ENCODE measurements at regions not wholly inside any gene's neighbourhood (a gene's known extent, or its start where the extent isn't known, plus 50 kb on each side); places are given as distances from the start of the nearest gene placed in this dataset.

- Histone ChIP-seq H3K9ac (ENCODE audit: low read depth, low read length) (no peak overlapping the region), H3K14ac (replicated peaks; ENCODE audit: low read depth, low read length) (no peak overlapping the region), H3K9me3 (ENCODE audit: control insufficient read depth, insufficient read depth, low read length) (peaks cover 4% of the 10 kb centered on the region; the same call in 1 of the 2 replicates), H3K4me1 (ENCODE audit: control insufficient read depth, insufficient read depth, low read length) (no peaks in the 10 kb centered on the region), H2BK20ac (ENCODE audit: low read depth, low read length) (no peak overlapping the region), H3K27ac (ENCODE audit: insufficient read depth, low read length) (no peak overlapping the region), H2AK9ac (replicated peaks; ENCODE audit: low read depth, low read length, poor library complexity) (no peak overlapping the region), H3K4me2 (ENCODE audit: low read depth, low read length) (no peak overlapping the region), H4K91ac (ENCODE audit: insufficient read depth, low read depth, low read length) (no peak overlapping the region), H2BK120ac (ENCODE audit: low read depth, low read length) (no peak overlapping the region), H3K56ac (ENCODE audit: extremely low read depth, insufficient read depth, low read length) (no peak overlapping the region), H3K4ac (ENCODE audit: low read depth, low read length) (no peak overlapping the region), H4K20me1 (ENCODE audit: insufficient read depth, low read length) (no peaks in the 10 kb centered on the region), H2AFZ (replicated peaks; ENCODE audit: low read length, poor library complexity) (no peak overlapping the region), H3K4me3 (ENCODE audit: insufficient read depth, low read depth, low read length) (no peak overlapping the region), H3K79me1 (ENCODE audit: low read depth in 1 of 2, low read length in 2 of 2) (no peaks in the 10 kb centered on the region), H3K36me3 (ENCODE audit: control insufficient read depth, insufficient read depth, low read length) (no peaks in the 10 kb centered on the region), H3K9me1 (ENCODE audit: insufficient read depth, low read length) (no peaks in the 10 kb centered on the region), H3K27me3 (ENCODE audit: control insufficient read depth, insufficient read depth, low read length) (no peaks in the 10 kb centered on the region), H2BK5ac (ENCODE audit: low read depth, low read length, poor library complexity, severe bottlenecking) (no peak overlapping the region), H2AK5ac (ENCODE audit: low read depth, low read length) (no peak overlapping the region), H2BK15ac (ENCODE audit: low read depth, low read length) (no peak overlapping the region), H4K8ac (ENCODE audit: low read depth in 2 of 2, low read length in 2 of 2) (no peak overlapping the region), H4K5ac (ENCODE audit: low read depth, low read length) (no peak overlapping the region), H3K23ac (ENCODE audit: low read depth, low read length) (no peak overlapping the region), H3K18ac (ENCODE audit: low read depth, low read length) (no peak overlapping the region)
- POLR2A ChIA-PET (ENCODE audit: unreplicated experiment) = no interaction called here
- dilution Hi-C loops (cut with HindIII; ENCODE audit: low sequenced_read_pairs, unreplicated experiment) = no loop called here
- TF ChIP-seq BHLHE40 (IDR thresholded peaks at IDR 0.05; ENCODE audit: low read depth, low read length) (no peak), FOS (IDR thresholded peaks at IDR 0.05; ENCODE audit: low read depth, low read length) (no peak), SMC3 (IDR thresholded peaks at IDR 0.05; ENCODE audit: low read depth, low read length) (no peak), RFX5 (IDR thresholded peaks at IDR 0.05; ENCODE audit: low read depth, low read length) (no peak), CTCF (conservative IDR thresholded peaks at IDR 0.05; ENCODE audit: low read depth, low read length) (no peak), MAZ (IDR thresholded peaks at IDR 0.05; ENCODE audit: borderline replicate concordance, low read depth, low read length) (no peak), NFE2L2 (IDR thresholded peaks at IDR 0.05; ENCODE audit: low read depth, low read length) (no peak), MXI1 (IDR thresholded peaks at IDR 0.05; ENCODE audit: borderline replicate concordance, low read depth, low read length) (no peak), CEBPB (IDR thresholded peaks at IDR 0.05; ENCODE audit: low read depth, low read length) (no peak; the same call in 1 of the 2 replicates), POLR2A (IDR thresholded peaks at IDR 0.05; ENCODE audit: low read depth, low read length) (no peak)
- TF ChIP-seq, protein P1, sequence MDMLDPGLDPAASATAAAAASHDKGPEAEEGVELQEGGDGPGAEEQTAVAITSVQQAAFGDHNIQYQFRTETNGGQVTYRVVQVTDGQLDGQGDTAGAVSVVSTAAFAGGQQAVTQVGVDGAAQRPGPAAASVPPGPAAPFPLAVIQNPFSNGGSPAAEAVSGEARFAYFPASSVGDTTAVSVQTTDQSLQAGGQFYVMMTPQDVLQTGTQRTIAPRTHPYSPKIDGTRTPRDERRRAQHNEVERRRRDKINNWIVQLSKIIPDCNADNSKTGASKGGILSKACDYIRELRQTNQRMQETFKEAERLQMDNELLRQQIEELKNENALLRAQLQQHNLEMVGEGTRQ (IDR thresholded peaks at IDR 0.05; ENCODE audit: low read depth, low read length) = no peak
- BruUV-seq (replicated peaks) = no TSS peak
- in situ Hi-C loops (cut with MboI; ENCODE audit: low sequenced_read_pairs) = no loop called here
- CTCF ChIA-PET = interaction anchor here (0.6 kb wide), 1 partner anchor 20 kb away, joined by 3 read pairs; no protein-coding TSS in a partner anchor
- no CpG with 5 or more reads among the region's 2 CpGs for WGBS, 2 experiments (ENCODE audit: extremely low coverage in 2 of 2, insufficient read length in 1 of 2)
- no peak for DNase-seq
- intact Hi-C loops (cut with micrococcal nuclease) = no loop called here
- no peak for ATAC-seq (ENCODE audit: low read depth)
Measured at GRCh38 chr2:124975648-124976047, 950.6 kb downstream of the CNTNAP5 start.

Data from IMR-90 (cell line).